ENCODE measurements at regions not wholly inside any gene's neighbourhood (a gene's known extent, or its start where the extent isn't known, plus 50 kb on each side); places are given as distances from the start of the nearest gene placed in this dataset.

GRCh38 chr10:21176934-21177480 lies 279.9 kb upstream of the NEBL start:
- H3K36me3 ChIP-seq (ENCODE audit: control insufficient read depth in 2 of 2, insufficient read depth in 2 of 2, low read length in 2 of 2) = no peaks in the 10 kb centered on the region
- no peak overlapping the region for H3K27ac ChIP-seq (ENCODE audit: low read depth in 2 of 2, low read length in 2 of 2)
- no peak overlapping the region for H3K9ac ChIP-seq (ENCODE audit: low read depth in 1 of 2, low read length in 2 of 2)
- peaks cover 5 to 8% of the 10 kb centered on the region in 2 donors for H3K4me1 ChIP-seq (ENCODE audit: control insufficient read depth in 2 of 2, insufficient read depth in 2 of 2, low read length in 2 of 2)
- no peaks in the 10 kb centered on the region for H3K9me3 ChIP-seq (ENCODE audit: control insufficient read depth in 2 of 2, low read length in 2 of 2)
- H3K4me3 ChIP-seq (ENCODE audit: low read length in 2 of 2) = no peak overlapping the region
- H3K27me3 ChIP-seq (ENCODE audit: control insufficient read depth in 2 of 2, insufficient read depth in 2 of 2, low read length in 2 of 2) = no peaks in the 10 kb centered on the region

- Histone ChIP-seq H3K9ac (ENCODE audit: low read depth in 1 of 2, low read length in 2 of 2) (no peak overlapping the region), H3K4me1 (ENCODE audit: control insufficient read depth in 2 of 2, insufficient read depth in 2 of 2, low read length in 2 of 2) (peaks cover 5 to 10% of the 10 kb centered on the region in 2 donors), H3K27me3 (ENCODE audit: control insufficient read depth in 2 of 2, insufficient read depth in 2 of 2, low read length in 2 of 2) (no peaks in the 10 kb centered on the region), H3K27ac (ENCODE audit: low read depth in 2 of 2, low read length in 2 of 2) (no peak overlapping the region), H3K36me3 (ENCODE audit: control insufficient read depth in 2 of 2, insufficient read depth in 2 of 2, low read length in 2 of 2) (no peaks in the 10 kb centered on the region), H3K4me3 (ENCODE audit: low read length in 2 of 2) (no peak overlapping the region), H3K9me3 (ENCODE audit: control insufficient read depth in 2 of 2, low read length in 2 of 2) (no peaks in the 10 kb centered on the region)
Observed at GRCh38 chr10:21175797-21176196, 278.7 kb upstream of the NEBL start.

DNA sequence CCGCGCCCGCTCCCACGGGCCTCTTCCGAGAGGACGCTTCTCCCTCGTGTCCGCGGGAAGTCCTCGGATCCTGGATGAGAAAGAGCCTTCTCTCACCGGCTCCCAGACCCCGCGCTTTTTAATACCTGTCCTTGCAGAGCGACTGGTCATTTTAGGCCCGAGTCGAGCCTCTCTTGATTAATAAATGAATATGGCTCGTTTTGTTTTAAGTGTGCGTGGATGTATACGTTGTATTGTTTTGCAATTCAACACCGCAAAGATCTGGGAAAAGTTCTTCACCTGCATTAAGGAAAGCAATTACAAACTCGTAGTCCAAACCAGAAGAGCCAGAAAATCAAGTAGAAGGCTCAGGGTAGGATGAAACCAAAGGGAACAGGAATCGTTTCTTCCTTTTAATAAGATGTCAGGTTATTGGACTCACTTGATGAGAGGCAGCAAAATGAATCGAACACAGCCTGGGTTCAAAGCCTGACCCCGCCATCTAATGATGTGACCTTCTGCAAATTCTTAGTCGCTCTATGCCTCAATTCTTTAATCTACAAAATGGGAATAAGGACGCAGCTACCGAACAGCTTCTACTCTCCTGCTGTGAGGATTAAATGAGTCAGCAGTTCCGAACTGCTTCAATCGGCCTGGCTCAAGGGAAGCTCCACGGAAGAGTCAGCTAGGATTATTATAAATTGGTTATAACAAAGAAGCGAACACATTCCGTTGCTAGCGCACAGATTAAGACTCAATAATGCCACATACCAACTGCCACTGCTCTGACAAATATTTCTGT lies 277.8 kb upstream of the NEBL start:
- peak overlapping the region; percentile 68 to 75 for H3K4me3 ChIP-seq (ENCODE audit: low read length in 2 of 2)
- peak overlapping the region; percentile 64 to 72 for H3K27ac ChIP-seq (ENCODE audit: low read depth in 2 of 2, low read length in 2 of 2)
- H3K27me3 ChIP-seq (ENCODE audit: control insufficient read depth in 2 of 2, insufficient read depth in 2 of 2, low read length in 2 of 2) = no peaks in the 10 kb centered on the region
- H3K9me3 ChIP-seq (ENCODE audit: control insufficient read depth in 2 of 2, low read length in 2 of 2) = no peaks in the 10 kb centered on the region
- peak overlapping the region in 1 of 2 donors; percentile 72 for H3K9ac ChIP-seq (ENCODE audit: low read depth in 1 of 2, low read length in 2 of 2)
- H3K36me3 ChIP-seq (ENCODE audit: control insufficient read depth in 2 of 2, insufficient read depth in 2 of 2, low read length in 2 of 2) = no peaks in the 10 kb centered on the region
- H3K4me1 ChIP-seq (ENCODE audit: control insufficient read depth in 2 of 2, insufficient read depth in 2 of 2, low read length in 2 of 2) = peaks cover 5 to 12% of the 10 kb centered on the region in 2 donors

DNA sequence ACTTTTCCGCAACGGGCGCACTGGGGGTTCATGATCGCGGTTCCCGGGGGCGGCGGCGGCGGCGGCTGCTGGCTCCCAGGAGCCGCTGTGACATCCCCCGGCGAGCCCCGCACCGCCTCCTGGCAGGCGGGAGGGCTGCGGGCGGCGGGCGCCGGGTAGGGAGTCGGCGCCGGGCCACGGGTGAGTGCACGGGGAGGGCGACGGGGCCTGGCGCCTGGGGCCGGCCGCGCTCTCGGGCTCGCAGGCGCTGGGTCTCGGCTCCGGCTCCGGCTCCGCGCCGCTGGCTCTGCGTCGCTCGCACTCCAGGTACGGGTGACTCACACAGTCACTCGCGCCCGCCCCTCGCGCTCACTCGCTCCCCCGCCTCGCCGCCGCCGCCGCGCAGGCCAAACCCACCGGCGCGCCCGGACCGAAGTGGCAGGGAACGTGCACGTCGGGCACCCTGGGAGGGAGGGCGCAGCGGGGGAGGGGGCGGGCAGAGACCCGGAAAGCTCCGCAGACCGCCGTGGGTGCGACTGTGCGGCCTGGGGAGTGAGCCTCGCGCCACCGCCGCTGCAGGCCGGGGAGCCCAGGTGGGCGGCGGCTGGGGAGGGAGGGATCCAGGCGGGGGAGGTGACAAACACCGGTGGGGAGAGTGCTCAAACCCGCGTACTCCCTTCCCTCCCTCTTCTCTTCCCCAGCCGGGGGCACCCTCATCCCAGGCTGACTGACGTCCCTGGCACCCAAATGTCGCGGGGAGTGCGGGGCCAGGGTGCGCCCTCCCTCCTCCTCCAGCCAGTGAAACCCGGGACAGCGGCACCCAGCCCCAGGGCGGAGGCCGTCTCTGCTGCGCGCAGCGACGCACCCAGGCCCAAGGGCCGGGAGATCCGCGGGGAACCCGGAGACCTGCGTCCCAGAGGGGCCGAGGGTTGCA lies 276.9 kb upstream of the NEBL start:
- H3K27ac ChIP-seq (ENCODE audit: low read depth in 2 of 2, low read length in 2 of 2) = peak overlapping the region; percentile 64 to 72

DNA sequence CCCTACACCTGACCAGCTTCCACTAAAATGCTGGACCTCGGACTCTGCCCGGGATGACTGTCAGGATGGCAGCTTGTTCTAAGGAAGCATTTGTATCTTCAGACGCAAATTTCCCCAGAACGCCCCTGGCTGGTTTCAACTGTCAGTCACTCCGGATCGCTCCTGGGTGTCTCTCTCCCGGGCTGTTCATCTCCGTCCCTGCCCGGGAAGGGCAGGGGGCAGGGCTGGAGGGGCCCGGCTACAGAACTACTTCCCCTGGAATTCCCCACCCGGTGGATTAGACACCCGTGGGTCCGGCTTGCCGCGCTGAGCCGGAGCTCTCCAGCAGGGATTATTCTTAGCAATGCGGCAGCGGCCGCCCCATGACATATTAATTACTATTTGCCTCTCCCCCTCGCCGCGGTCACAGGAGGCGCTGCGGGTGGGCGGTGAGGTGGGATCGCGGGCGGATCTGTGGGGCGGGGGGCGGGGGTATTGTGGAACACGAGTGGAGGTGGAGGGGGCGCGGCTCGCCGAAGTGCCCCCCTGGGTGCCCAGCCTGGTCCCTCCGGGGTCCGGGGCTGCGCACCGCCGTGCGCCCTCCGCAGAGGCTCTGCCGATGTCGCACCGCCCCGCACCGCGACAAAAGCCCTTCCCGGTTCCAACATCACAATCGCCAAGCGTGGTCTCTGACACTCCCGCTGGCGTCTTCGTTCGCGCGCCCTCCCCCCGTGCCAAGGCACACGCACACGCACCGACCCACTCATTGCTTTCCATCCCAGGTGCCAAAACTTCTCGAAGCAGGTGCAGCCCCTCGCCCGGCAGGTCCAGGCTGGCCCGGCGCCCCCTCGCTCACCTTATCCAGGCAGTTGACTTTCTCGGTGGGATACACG lies 276.1 kb upstream of the NEBL start:
- Histone ChIP-seq H3K27me3 (ENCODE audit: control insufficient read depth in 2 of 2, insufficient read depth in 2 of 2, low read length in 2 of 2) (no peaks in the 10 kb centered on the region), H3K27ac (ENCODE audit: low read depth in 2 of 2, low read length in 2 of 2) (peak overlapping the region; percentile 64 to 72), H3K9me3 (ENCODE audit: control insufficient read depth in 2 of 2, low read length in 2 of 2) (no peaks in the 10 kb centered on the region), H3K36me3 (ENCODE audit: control insufficient read depth in 2 of 2, insufficient read depth in 2 of 2, low read length in 2 of 2) (no peaks in the 10 kb centered on the region), H3K4me1 (ENCODE audit: control insufficient read depth in 2 of 2, insufficient read depth in 2 of 2, low read length in 2 of 2) (peaks cover 5 to 14% of the 10 kb centered on the region in 2 donors), H3K9ac (ENCODE audit: low read depth in 1 of 2, low read length in 2 of 2) (peak overlapping the region; percentile 49 to 72), H3K4me3 (ENCODE audit: low read length in 2 of 2) (peak overlapping the region; percentile 69 to 75)

More for the DNA sequence above, 276.9 kb upstream of the NEBL start:
- Histone ChIP-seq H3K4me1 (ENCODE audit: control insufficient read depth in 2 of 2, insufficient read depth in 2 of 2, low read length in 2 of 2) (peaks cover 5 to 14% of the 10 kb centered on the region in 2 donors), H3K4me3 (ENCODE audit: low read length in 2 of 2) (peak overlapping the region; percentile 69 to 75), H3K36me3 (ENCODE audit: control insufficient read depth in 2 of 2, insufficient read depth in 2 of 2, low read length in 2 of 2) (no peaks in the 10 kb centered on the region), H3K9ac (ENCODE audit: low read depth in 1 of 2, low read length in 2 of 2) (peak overlapping the region; percentile 42 to 72), H3K9me3 (ENCODE audit: control insufficient read depth in 2 of 2, low read length in 2 of 2) (no peaks in the 10 kb centered on the region), H3K27me3 (ENCODE audit: control insufficient read depth in 2 of 2, insufficient read depth in 2 of 2, low read length in 2 of 2) (no peaks in the 10 kb centered on the region)

GRCh38 chr10:21172542-21172929 lies 275.4 kb upstream of the NEBL start:
- Histone ChIP-seq H3K9me3 (ENCODE audit: control insufficient read depth in 2 of 2, low read length in 2 of 2) (no peaks in the 10 kb centered on the region), H3K4me3 (ENCODE audit: low read length in 2 of 2) (peak overlapping the region; percentile 69 to 75), H3K4me1 (ENCODE audit: control insufficient read depth in 2 of 2, insufficient read depth in 2 of 2, low read length in 2 of 2) (peaks cover 5 to 14% of the 10 kb centered on the region in 2 donors), H3K9ac (ENCODE audit: low read depth in 1 of 2, low read length in 2 of 2) (peak overlapping the region; percentile 49 to 72), H3K27ac (ENCODE audit: low read depth in 2 of 2, low read length in 2 of 2) (peak overlapping the region; percentile 64 to 72), H3K27me3 (ENCODE audit: control insufficient read depth in 2 of 2, insufficient read depth in 2 of 2, low read length in 2 of 2) (no peaks in the 10 kb centered on the region), H3K36me3 (ENCODE audit: control insufficient read depth in 2 of 2, insufficient read depth in 2 of 2, low read length in 2 of 2) (no peaks in the 10 kb centered on the region)

- H3K4me3 ChIP-seq (ENCODE audit: low read length in 2 of 2) = peak overlapping the region in 1 of 2 donors; percentile 69
- H3K36me3 ChIP-seq (ENCODE audit: control insufficient read depth in 2 of 2, insufficient read depth in 2 of 2, low read length in 2 of 2) = no peaks in the 10 kb centered on the region
- peak overlapping the region in 1 of 2 donors; percentile 72 for H3K9ac ChIP-seq (ENCODE audit: low read depth in 1 of 2, low read length in 2 of 2)
- H3K4me1 ChIP-seq (ENCODE audit: control insufficient read depth in 2 of 2, insufficient read depth in 2 of 2, low read length in 2 of 2) = peaks cover 5 to 14% of the 10 kb centered on the region in 2 donors
- H3K27me3 ChIP-seq (ENCODE audit: control insufficient read depth in 2 of 2, insufficient read depth in 2 of 2, low read length in 2 of 2) = no peaks in the 10 kb centered on the region
- H3K27ac ChIP-seq (ENCODE audit: low read depth in 2 of 2, low read length in 2 of 2) = peak overlapping the region; percentile 64 to 72
- no peaks in the 10 kb centered on the region for H3K9me3 ChIP-seq (ENCODE audit: control insufficient read depth in 2 of 2, low read length in 2 of 2)
Observed at GRCh38 chr10:21171936-21172541, 274.9 kb upstream of the NEBL start.

DNA sequence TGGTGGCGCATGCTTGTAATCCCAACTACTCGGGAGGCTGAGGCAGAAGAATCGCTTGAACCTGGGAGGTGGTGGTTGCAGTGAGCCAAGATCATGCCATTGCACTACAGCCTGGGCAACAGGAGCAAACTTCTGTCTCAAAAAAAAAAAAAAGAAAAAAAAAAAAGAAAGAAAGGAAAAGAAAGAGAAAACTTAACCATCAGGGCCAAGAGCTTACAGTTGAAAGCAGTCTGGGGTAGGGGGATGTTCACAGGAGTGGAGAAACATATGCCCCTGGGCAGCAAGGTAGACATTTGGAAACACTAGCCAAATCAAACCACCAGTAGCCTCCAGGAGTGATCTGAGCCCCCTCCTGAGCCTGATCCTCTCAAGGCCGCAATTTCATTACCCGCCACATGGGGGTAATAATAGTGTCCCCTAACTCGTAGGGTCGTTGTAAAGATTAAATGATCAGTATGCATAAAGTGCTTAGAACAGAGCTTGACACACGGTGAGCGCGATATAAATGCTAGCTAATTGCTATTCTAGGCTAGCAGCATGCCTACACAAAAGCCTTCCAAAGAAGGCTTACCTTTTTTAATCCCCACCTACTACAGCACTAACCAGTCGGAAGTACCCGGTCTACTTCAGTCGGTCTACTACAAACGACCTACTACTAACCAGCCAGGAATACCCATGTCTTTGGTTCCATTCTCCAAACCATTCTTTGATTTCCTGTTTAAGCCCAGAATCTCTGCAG lies 274.3 kb upstream of the NEBL start:
- Histone ChIP-seq H3K4me3 (ENCODE audit: low read length in 2 of 2) (no peak overlapping the region), H3K27ac (ENCODE audit: low read depth in 2 of 2, low read length in 2 of 2) (peak overlapping the region; percentile 64 to 72), H3K4me1 (ENCODE audit: control insufficient read depth in 2 of 2, insufficient read depth in 2 of 2, low read length in 2 of 2) (peaks cover 5 to 14% of the 10 kb centered on the region in 2 donors), H3K9me3 (ENCODE audit: control insufficient read depth in 2 of 2, low read length in 2 of 2) (no peaks in the 10 kb centered on the region), H3K36me3 (ENCODE audit: control insufficient read depth in 2 of 2, insufficient read depth in 2 of 2, low read length in 2 of 2) (no peaks in the 10 kb centered on the region), H3K27me3 (ENCODE audit: control insufficient read depth in 2 of 2, insufficient read depth in 2 of 2, low read length in 2 of 2) (no peaks in the 10 kb centered on the region), H3K9ac (ENCODE audit: low read depth in 1 of 2, low read length in 2 of 2) (peak overlapping the region in 1 of 2 donors; percentile 72)

All from mucosa of rectum (tissue), 2 donors.